Breast epithelium (tissue), 4 donors: ENCODE measurements at regions not wholly inside any gene's neighbourhood (a gene's known extent, or its start where the extent isn't known, plus 50 kb on each side); places are given as distances from the start of the nearest gene placed in this dataset.
A peak's percentile ranks its signal among the peaks of the same experiment; 100 is the strongest.

Experiments
- DNase-seq, 2 donors: peaks; one replicate each; pipeline ENCODE4 v3.0.0-alpha.2; 2019; ENCODE audit warnings: low spot score in 2 of 2
- H3K27ac ChIP-seq, 2 donors: fragments of 200-600 bp; sonication (generic) in 1 of 2; one replicate each; pipeline ENCODE4 v1.5.1; 2016 to 2019; ENCODE audit warnings: mild to moderate bottlenecking in 1 of 2
- H3K27me3 ChIP-seq, 2 donors: fragments of 200-600 bp; sonication (generic) in 1 of 2; one replicate each; pipeline versions ENCODE4 v1.5.1 to v1.6.0; 2017 to 2019; ENCODE audit warnings: control low read depth in 1 of 2, mild to moderate bottlenecking in 1 of 2
- H3K36me3 ChIP-seq: fragments of 200-600 bp; one replicate; pipeline ENCODE4 v1.5.1; 2019
- H3K4me1 ChIP-seq, 2 donors: fragments of 200-600 bp; sonication (generic); one replicate each; pipeline ENCODE4 v1.5.1; 2016 to 2019; ENCODE audit warnings: control low read depth in 1 of 2
- H3K4me3 ChIP-seq, 3 donors: fragments of 200-600 bp; sonication (generic); 1 replicate in 2 of 3; 2 replicates in 1 of 3; pipeline ENCODE4 v1.5.1; 2016 to 2019; ENCODE audit warnings: mild to moderate bottlenecking in 3 of 3, moderate library complexity in 2 of 3
- H3K9me3 ChIP-seq, 2 donors: fragments of 200-600 bp; sonication (generic) in 1 of 2; one replicate each; pipeline ENCODE4 v1.5.1; 2016 to 2019; ENCODE audit warnings: control low read depth in 1 of 2
- POLR2A ChIP-seq: fragments of 450-650 bp; IDR thresholded peaks from one replicate; pipeline ENCODE4 v1.6.1; 2016; ENCODE audit warnings: antibody characterized with exemption, mild to moderate bottlenecking, moderate library complexity
- POLR2AphosphoS5 ChIP-seq, 3 donors: sonication (generic); formaldehyde crosslinking; IDR thresholded peaks; one replicate each; pipeline ENCODE4 v1.6.1; 2017; ENCODE audit warnings: antibody characterized with exemption in 3 of 3
- intact Hi-C: fragments of 100-400 bp; cut with DNase I; formaldehyde crosslinking; loops from one replicate; pipeline ENCODE4 v1.15.1; 2023; ENCODE audit warnings: low total_unique reads
- TF ChIP-seq, protein P1 (sequence below), 3 donors: fragments of 450-650 bp; IDR thresholded peaks; one replicate each; pipeline ENCODE4 v1.5.1; 2016 to 2017; ENCODE audit warnings: antibody characterized with exemption in 3 of 3, mild to moderate bottlenecking in 3 of 3, moderate library complexity in 3 of 3

DNA sequence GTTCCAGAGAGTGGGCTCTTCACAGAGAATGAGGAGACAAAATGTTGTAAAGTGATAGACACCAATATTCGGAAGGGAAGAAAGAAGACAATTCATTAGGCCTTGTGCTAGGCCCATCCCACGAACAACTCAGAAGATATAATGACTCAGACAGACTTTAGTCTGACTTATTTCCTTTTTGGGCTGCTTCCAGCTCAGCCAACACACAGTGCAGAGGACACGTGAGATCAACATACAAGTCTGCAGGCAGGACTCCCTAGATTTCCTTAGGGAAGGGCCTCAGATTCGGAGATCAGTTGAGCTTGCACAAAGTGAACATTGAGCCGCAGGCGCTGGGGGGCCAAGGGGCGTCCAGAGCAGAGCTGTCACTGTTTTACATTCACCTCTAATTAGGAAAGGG, 290.7 kb upstream of the TENM3 start:
- peak in 1 of 2 donors; percentile 21 for DNase-seq
- H3K36me3 ChIP-seq, result no peaks in the 10 kb centered on the region
- H3K4me1 ChIP-seq, result no peaks in the 10 kb centered on the region
- H3K27me3 ChIP-seq, result no peaks in the 10 kb centered on the region
- TF ChIP-seq, protein P1, sequence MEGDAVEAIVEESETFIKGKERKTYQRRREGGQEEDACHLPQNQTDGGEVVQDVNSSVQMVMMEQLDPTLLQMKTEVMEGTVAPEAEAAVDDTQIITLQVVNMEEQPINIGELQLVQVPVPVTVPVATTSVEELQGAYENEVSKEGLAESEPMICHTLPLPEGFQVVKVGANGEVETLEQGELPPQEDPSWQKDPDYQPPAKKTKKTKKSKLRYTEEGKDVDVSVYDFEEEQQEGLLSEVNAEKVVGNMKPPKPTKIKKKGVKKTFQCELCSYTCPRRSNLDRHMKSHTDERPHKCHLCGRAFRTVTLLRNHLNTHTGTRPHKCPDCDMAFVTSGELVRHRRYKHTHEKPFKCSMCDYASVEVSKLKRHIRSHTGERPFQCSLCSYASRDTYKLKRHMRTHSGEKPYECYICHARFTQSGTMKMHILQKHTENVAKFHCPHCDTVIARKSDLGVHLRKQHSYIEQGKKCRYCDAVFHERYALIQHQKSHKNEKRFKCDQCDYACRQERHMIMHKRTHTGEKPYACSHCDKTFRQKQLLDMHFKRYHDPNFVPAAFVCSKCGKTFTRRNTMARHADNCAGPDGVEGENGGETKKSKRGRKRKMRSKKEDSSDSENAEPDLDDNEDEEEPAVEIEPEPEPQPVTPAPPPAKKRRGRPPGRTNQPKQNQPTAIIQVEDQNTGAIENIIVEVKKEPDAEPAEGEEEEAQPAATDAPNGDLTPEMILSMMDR (IDR thresholded peaks at IDR 0.05), result no peak
- no peak for TF ChIP-seq POLR2A
- intact Hi-C loops, result no loop called here
- no peak overlapping the region for H3K4me3 ChIP-seq
- no peak overlapping the region for H3K27ac ChIP-seq
- H3K9me3 ChIP-seq, result no peaks in the 10 kb centered on the region

DNA sequence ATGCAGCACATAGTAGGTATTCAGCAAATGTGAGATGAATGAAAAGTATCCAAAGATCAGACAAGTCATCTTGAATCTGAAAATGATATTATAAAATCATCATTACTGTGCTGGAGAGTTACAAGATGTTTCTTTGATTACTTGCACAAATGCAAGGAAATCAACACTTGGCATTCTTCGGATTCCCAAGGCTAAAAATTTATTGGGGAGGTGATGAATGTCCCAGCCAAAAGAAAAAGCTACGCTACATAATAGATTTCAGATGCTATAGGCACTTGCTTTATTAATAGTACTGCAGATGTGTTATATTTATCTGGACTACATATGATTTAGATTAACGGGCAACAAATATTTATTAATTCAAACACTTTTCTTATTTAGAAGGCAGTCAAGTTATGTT, 286.7 kb upstream of the TENM3 start:
- DNase-seq, result no peak
- intact Hi-C loops, result no loop called here
- Histone ChIP-seq H3K4me3 (no peak overlapping the region), H3K9me3 (no peaks in the 10 kb centered on the region), H3K27me3 (no peaks in the 10 kb centered on the region), H3K4me1 (no peaks in the 10 kb centered on the region), H3K36me3 (no peaks in the 10 kb centered on the region), H3K27ac (no peak overlapping the region)
- TF ChIP-seq POLR2AphosphoS5 (IDR thresholded peaks at IDR 0.05) (no peak), POLR2A (no peak)
- TF ChIP-seq, protein P1 (IDR thresholded peaks at IDR 0.05), result no peak

DNA sequence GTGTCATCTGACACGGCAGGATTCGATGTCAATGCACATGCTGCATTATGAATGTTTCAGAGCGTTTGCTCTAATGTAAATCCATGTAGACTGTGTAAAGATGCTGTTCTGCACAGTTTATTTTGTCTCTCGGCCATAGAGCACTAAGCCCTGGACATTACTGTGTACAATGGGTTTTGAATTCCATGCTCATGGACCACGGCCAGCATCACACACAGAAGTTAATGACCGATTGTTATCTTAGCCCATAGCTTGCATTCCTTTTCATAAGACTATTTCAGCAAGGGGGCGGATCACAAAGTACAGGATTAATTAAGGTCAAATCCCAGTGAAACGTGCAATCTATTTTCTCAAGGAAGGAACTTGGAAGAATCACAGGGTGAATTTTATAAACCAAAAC, 286.1 kb upstream of the TENM3 start:
- DNase-seq, result peak in 1 of 2 donors; percentile 23
- H3K36me3 ChIP-seq, result no peaks in the 10 kb centered on the region
- no peak overlapping the region for H3K27ac ChIP-seq
- no peaks in the 10 kb centered on the region for H3K9me3 ChIP-seq
- no peak overlapping the region for H3K4me3 ChIP-seq
- TF ChIP-seq POLR2A (no peak), POLR2AphosphoS5 (IDR thresholded peaks at IDR 0.05) (no peak)
- TF ChIP-seq, protein P1 (IDR thresholded peaks at IDR 0.05), result no peak
- H3K4me1 ChIP-seq, result no peaks in the 10 kb centered on the region
- no peaks in the 10 kb centered on the region for H3K27me3 ChIP-seq
- intact Hi-C loops, result no loop called here

DNA sequence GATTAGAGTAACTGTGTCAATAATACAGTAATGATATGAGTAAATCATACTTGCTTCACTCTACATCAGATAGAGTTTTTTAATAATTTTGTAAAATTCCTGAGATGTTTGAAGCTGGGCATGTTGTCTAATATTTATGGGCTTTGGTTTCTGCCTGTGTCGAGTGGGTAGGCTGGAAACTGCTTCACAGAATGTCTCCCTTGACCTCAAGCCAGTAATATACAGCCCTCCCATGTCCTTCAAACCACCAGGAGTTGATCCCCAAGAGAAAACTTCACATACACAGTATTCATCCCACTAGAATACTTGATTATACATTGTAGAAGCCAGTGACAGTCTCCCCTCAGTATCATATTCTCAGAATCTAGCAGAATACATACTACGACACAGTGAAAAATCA, 284.8 kb upstream of the TENM3 start:
- TF ChIP-seq POLR2AphosphoS5 (IDR thresholded peaks at IDR 0.05), result no peak
- TF ChIP-seq, protein P1 (IDR thresholded peaks at IDR 0.05), result no peak
- TF ChIP-seq POLR2A, result no peak

DNA sequence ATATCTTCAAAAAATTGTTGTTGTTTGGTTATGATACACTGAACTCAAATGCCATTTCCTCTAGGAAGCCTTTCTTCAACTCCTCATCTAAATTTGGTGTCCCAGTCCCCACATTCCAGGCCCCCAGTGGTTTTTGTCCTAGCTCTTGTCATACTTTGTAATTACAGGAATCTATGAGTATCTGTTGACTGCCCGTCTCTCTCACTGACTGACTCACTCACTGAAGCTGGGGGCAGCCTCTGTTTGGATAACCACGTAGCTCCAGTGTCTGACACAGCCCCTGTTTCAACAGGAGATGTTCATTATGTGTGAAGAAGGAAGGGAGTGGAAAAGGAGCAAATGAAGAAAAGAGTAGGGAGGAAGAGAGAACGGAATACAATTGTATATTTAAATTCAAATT, 284.1 kb upstream of the TENM3 start:
- TF ChIP-seq, protein P1 (IDR thresholded peaks at IDR 0.05), result no peak
- TF ChIP-seq POLR2AphosphoS5 (IDR thresholded peaks at IDR 0.05) (no peak), POLR2A (no peak)
- H3K27ac ChIP-seq, result no peak overlapping the region
- no peaks in the 10 kb centered on the region for H3K4me1 ChIP-seq
- no peak for DNase-seq
- no peaks in the 10 kb centered on the region for H3K9me3 ChIP-seq
- intact Hi-C loops, result no loop called here
- H3K4me3 ChIP-seq, result no peak overlapping the region
- H3K36me3 ChIP-seq, result no peaks in the 10 kb centered on the region
- no peaks in the 10 kb centered on the region for H3K27me3 ChIP-seq

More for the DNA sequence above, 284.8 kb upstream of the TENM3 start:
- Histone ChIP-seq H3K4me3 (no peak overlapping the region), H3K27ac (no peak overlapping the region), H3K27me3 (no peaks in the 10 kb centered on the region), H3K36me3 (no peaks in the 10 kb centered on the region), H3K9me3 (no peaks in the 10 kb centered on the region), H3K4me1 (no peaks in the 10 kb centered on the region)
- intact Hi-C loops, result no loop called here
- DNase-seq, result no peak
